Vagina (tissue), 2 donors: ENCODE measurements at regions not wholly inside any gene's neighbourhood (a gene's known extent, or its start where the extent isn't known, plus 50 kb on each side); places are given as distances from the start of the nearest gene placed in this dataset.

ENCODE experiments used
- CTCF ChIP-seq, 3 experiments: fragments of 450-650 bp in 2 of 3; fragments of 200-600 bp in 1 of 3; sonication (generic) in 1 of 3; IDR thresholded peaks; one replicate each; pipeline ENCODE4 v1.5.1; 2017 to 2019; ENCODE audit warnings: antibody characterized with exemption in 3 of 3, mild to moderate bottlenecking in 2 of 3, moderate library complexity in 2 of 3
- POLR2A ChIP-seq, 2 donors: fragments of 450-650 bp; IDR thresholded peaks; one replicate each; pipeline ENCODE4 v1.6.1; 2017; ENCODE audit warnings: antibody characterized with exemption in 2 of 2, mild to moderate bottlenecking in 2 of 2, moderate library complexity in 2 of 2
- POLR2AphosphoS5 ChIP-seq, 2 donors: sonication (generic); formaldehyde crosslinking; IDR thresholded peaks; one replicate each; pipeline ENCODE4 v1.9.0; 2017; ENCODE audit warnings: antibody characterized with exemption in 2 of 2, mild to moderate bottlenecking in 2 of 2, low read depth in 1 of 2; ENCODE audit not compliant: insufficient read depth in 1 of 2

DNA sequence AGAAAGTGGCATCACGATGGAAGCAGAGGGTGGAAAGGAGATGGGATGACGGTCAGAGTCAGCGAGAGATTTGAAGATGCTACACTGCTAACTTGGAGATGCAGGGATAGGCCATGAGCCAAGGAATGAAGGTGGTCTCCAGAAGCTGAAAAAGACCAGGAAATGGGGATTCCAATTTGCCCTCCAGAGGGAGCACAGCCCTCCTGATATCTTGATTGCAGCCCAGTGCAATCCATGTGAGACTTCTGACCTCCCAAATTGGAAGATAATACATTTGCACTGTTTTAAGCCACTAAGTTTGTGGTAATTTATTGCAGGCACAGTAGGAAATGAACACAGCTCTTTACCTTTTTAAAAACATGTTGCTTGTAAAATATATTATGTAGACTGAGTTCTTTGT, 549.5 kb downstream of the VRK1 start:
- TF ChIP-seq POLR2A (IDR thresholded peaks at IDR 0.05) (no peak), CTCF (IDR thresholded peaks at IDR 0.05) (no peak), POLR2AphosphoS5 (IDR thresholded peaks at IDR 0.05; ENCODE audit: insufficient read depth in 1 of 2, low read depth in 1 of 2) (no peak)
